Keratinocyte (primary cell): ENCODE measurements at regions not wholly inside any gene's neighbourhood (a gene's known extent, or its start where the extent isn't known, plus 50 kb on each side); places are given as distances from the start of the nearest gene placed in this dataset.

Experiments
- EZH2 ChIP-seq: IDR thresholded peaks from one replicate; pipeline ENCODE4 v1.6.1; 2012; ENCODE audit warnings: inconsistent platforms, mild to moderate bottlenecking, low read length, moderate library complexity
- TF ChIP-seq, protein P1 (sequence below), 3 experiments: IDR thresholded peaks in 1 of 3; conservative IDR thresholded peaks in 1 of 3; optimal IDR thresholded peaks in 1 of 3; 2 replicates in 2 of 3; 3 replicates in 1 of 3; pipeline versions ENCODE3 to v1.5.1; 2011; ENCODE audit warnings: low read length in 3 of 3, mild to moderate bottlenecking in 3 of 3, moderate library complexity in 2 of 3, control low read depth in 1 of 3, inconsistent platforms in 1 of 3; ENCODE audit not compliant: insufficient read depth in 2 of 3; ENCODE audit errors: extremely low read depth in 1 of 3

DNA sequence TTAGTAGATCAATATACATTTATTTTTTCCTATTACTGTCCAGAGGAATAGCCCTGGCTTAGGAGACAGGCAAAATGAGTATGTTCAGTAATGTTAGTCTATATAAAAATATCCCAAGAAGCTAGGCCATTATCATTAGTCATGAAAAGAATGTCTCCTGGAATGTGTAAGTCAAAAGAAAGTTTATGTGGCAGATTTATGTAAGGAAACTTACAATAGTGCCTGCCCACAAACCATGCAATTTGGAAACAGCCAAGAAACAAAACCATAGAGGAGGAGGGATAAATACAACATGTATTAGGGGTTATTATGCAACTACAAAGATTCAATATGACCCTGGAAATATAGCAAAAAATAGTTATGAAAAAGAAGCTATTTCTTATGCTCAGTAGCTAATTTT is 96.3 kb downstream of the NOL4 start:
- TF ChIP-seq, protein P1, sequence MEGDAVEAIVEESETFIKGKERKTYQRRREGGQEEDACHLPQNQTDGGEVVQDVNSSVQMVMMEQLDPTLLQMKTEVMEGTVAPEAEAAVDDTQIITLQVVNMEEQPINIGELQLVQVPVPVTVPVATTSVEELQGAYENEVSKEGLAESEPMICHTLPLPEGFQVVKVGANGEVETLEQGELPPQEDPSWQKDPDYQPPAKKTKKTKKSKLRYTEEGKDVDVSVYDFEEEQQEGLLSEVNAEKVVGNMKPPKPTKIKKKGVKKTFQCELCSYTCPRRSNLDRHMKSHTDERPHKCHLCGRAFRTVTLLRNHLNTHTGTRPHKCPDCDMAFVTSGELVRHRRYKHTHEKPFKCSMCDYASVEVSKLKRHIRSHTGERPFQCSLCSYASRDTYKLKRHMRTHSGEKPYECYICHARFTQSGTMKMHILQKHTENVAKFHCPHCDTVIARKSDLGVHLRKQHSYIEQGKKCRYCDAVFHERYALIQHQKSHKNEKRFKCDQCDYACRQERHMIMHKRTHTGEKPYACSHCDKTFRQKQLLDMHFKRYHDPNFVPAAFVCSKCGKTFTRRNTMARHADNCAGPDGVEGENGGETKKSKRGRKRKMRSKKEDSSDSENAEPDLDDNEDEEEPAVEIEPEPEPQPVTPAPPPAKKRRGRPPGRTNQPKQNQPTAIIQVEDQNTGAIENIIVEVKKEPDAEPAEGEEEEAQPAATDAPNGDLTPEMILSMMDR (optimal IDR thresholded peaks at IDR 0.05 in 1 of 3, IDR thresholded peaks at IDR 0.05 in 1 of 3, conservative IDR thresholded peaks at IDR 0.05 in 1 of 3; ENCODE audit: extremely low read depth in 1 of 3, insufficient read depth in 2 of 3, low read length in 3 of 3): no peak
- TF ChIP-seq EZH2: no peak
